T-helper 1 cell (primary cell): ENCODE measurements at regions not wholly inside any gene's neighbourhood (a gene's known extent, or its start where the extent isn't known, plus 50 kb on each side); places are given as distances from the start of the nearest gene placed in this dataset.

ENCODE experiments used
- DNase-seq, 5 donors: peaks; one replicate each; pipeline ENCODE4 v3.0.0-alpha.2; 2012 to 2020

GRCh38 chr1:229762891-229763290 is 136.8 kb downstream of the URB2 start:
- no peak for DNase-seq

GRCh38 chr1:229768232-229768631 is 142.2 kb downstream of the URB2 start:
- DNase-seq: no peak

GRCh38 chr1:229769006-229769405 is 143.0 kb downstream of the URB2 start:
- DNase-seq: no peak

- DNase-seq: no peak
Measured at GRCh38 chr1:229769809-229770208, 143.8 kb downstream of the URB2 start.

- DNase-seq: no peak
Measured at GRCh38 chr1:229778794-229779193, 152.7 kb downstream of the URB2 start.

- DNase-seq: no peak
Measured at GRCh38 chr1:229781453-229781852, 155.4 kb downstream of the URB2 start.

- DNase-seq: no peak
Measured at GRCh38 chr1:229782469-229782868, 156.4 kb downstream of the URB2 start.

GRCh38 chr1:229784834-229785233 is 158.8 kb downstream of the URB2 start:
- no peak for DNase-seq

GRCh38 chr1:229786974-229787610 is 161.0 kb downstream of the URB2 start:
- DNase-seq: no peak

GRCh38 chr1:229788004-229788403 is 162.0 kb downstream of the URB2 start:
- no peak for DNase-seq

- DNase-seq: no peak
Measured at GRCh38 chr1:229792012-229792975, 166.2 kb downstream of the URB2 start.

GRCh38 chr1:229793488-229793887 is 167.4 kb downstream of the URB2 start:
- no peak for DNase-seq

- DNase-seq: no peak
Measured at GRCh38 chr1:229798558-229798957, 172.5 kb downstream of the URB2 start.

GRCh38 chr1:229803626-229804217 is 177.7 kb downstream of the URB2 start:
- no peak for DNase-seq

GRCh38 chr1:229808272-229808671 is 182.2 kb downstream of the URB2 start:
- no peak for DNase-seq

- no peak for DNase-seq
Measured at GRCh38 chr1:229810140-229810539, 184.1 kb downstream of the URB2 start.

- no peak for DNase-seq
Measured at GRCh38 chr1:229810961-229811360, 184.9 kb downstream of the URB2 start.

GRCh38 chr1:229812148-229812547 is 186.1 kb downstream of the URB2 start:
- DNase-seq: no peak

- no peak for DNase-seq
Measured at GRCh38 chr1:229812693-229813092, 186.6 kb downstream of the URB2 start.

GRCh38 chr1:229815076-229815475 is 189.0 kb downstream of the URB2 start:
- no peak for DNase-seq

GRCh38 chr1:229815961-229816360 is 189.9 kb downstream of the URB2 start:
- no peak for DNase-seq

- DNase-seq: no peak
Measured at GRCh38 chr1:229817936-229818335, 191.9 kb downstream of the URB2 start.

GRCh38 chr1:229819091-229819490 is 193.0 kb downstream of the URB2 start:
- no peak for DNase-seq

- no peak for DNase-seq
Measured at GRCh38 chr1:229822026-229822425, 196.0 kb downstream of the URB2 start.
